Esophagus mucosa (tissue), 1 donor: ENCODE measurements at regions not wholly inside any gene's neighbourhood (a gene's known extent, or its start where the extent isn't known, plus 50 kb on each side); places are given as distances from the start of the nearest gene placed in this dataset.
"Not testable (repeated sequence)": the region's sequence is repeated elsewhere in the genome, so short reads cannot be mapped to it uniquely, and the experiment has no call there.

ENCODE experiments used
- ATAC-seq: fragments of 200-7000 bp; cut with Tn5 transposase; one replicate; pipeline ENCODE4 v1.9.1; 2020
- donor health status: DM: yes; HTN: yes; CAD: no.

GRCh38 chr12:25328072-25328712 lies 77.5 kb upstream of the KRAS start:
- peak; percentile 37 for ATAC-seq

GRCh38 chr12:25327321-25327720 lies 76.6 kb upstream of the KRAS start:
- ATAC-seq, result no peak

GRCh38 chr12:25326326-25326725 lies 75.6 kb upstream of the KRAS start:
- ATAC-seq, result no peak

GRCh38 chr12:25324861-25325260 lies 74.1 kb upstream of the KRAS start:
- ATAC-seq, result no peak

GRCh38 chr12:25323581-25323982 lies 72.9 kb upstream of the KRAS start:
- no peak for ATAC-seq

GRCh38 chr12:25322918-25323531 lies 72.3 kb upstream of the KRAS start:
- ATAC-seq, result no peak

- no peak for ATAC-seq
These were observed 71.6 kb upstream of the KRAS start for GRCh38 chr12:25322351-25322750.

- no peak for ATAC-seq
These were observed 71.0 kb upstream of the KRAS start for GRCh38 chr12:25321772-25322171.

- ATAC-seq, result no peak
These were observed 69.6 kb upstream of the KRAS start for GRCh38 chr12:25320123-25321006.

GRCh38 chr12:25319233-25319984 lies 68.7 kb upstream of the KRAS start:
- ATAC-seq, result no peak

GRCh38 chr12:25317553-25317952 lies 66.8 kb upstream of the KRAS start:
- no peak for ATAC-seq

GRCh38 chr12:25315388-25315787 lies 64.7 kb upstream of the KRAS start:
- ATAC-seq, result no peak

GRCh38 chr12:25313266-25313990 lies 62.7 kb upstream of the KRAS start:
- not testable (repeated sequence) for ATAC-seq

- no peak for ATAC-seq
These were observed 60.8 kb upstream of the KRAS start for GRCh38 chr12:25311506-25311905.

- ATAC-seq, result not testable (repeated sequence)
These were observed 59.3 kb upstream of the KRAS start for GRCh38 chr12:25310071-25310470.

- no peak for ATAC-seq
These were observed 58.0 kb upstream of the KRAS start for GRCh38 chr12:25308756-25309155.

GRCh38 chr12:25307818-25308217 lies 57.1 kb upstream of the KRAS start:
- no peak for ATAC-seq

GRCh38 chr12:25301798-25302197 lies 51.1 kb upstream of the KRAS start:
- ATAC-seq, result no peak
